CD4-positive, alpha-beta T cell (primary cell): ENCODE measurements at regions not wholly inside any gene's neighbourhood (a gene's known extent, or its start where the extent isn't known, plus 50 kb on each side); places are given as distances from the start of the nearest gene placed in this dataset.

Experiments used
- ATAC-seq: fragments of 200-7000 bp; cut with Tn5 transposase; one replicate; pipeline ENCODE4 v1.10.0; 2022; ENCODE audit warnings: mild to moderate bottlenecking; ENCODE audit not compliant: poor library complexity
- CTCF ChIA-PET: fragments of 350-600 bp; sonication (Branson Sonifier 250); formaldehyde crosslinking; loops from one replicate; lab custom pipeline; 2021; ENCODE audit warnings: antibody characterized with exemption, inconsistent platforms; lab: Charles Lee
- POLR2A ChIA-PET: fragments of 350-600 bp; sonication (Branson Sonifier 250); formaldehyde crosslinking; loops from one replicate; lab custom pipeline; 2021; ENCODE audit warnings: antibody characterized with exemption, inconsistent platforms; lab: Charles Lee
- DNase-seq, 14 experiments: peaks; one replicate each; pipeline ENCODE4 v3.0.0-alpha.2; 2013 to 2020; ENCODE audit warnings: mixed read lengths in 2 of 14
- H3K27ac ChIP-seq, 2 donors: one replicate each; pipeline versions ENCODE4 v1.5.1 to v1.7.0; 2013; ENCODE audit warnings: low read length in 2 of 2, low read depth in 1 of 2, mild to moderate bottlenecking in 1 of 2
- H3K27me3 ChIP-seq, 2 experiments: 1 replicate in 1 of 2; 2 replicates in 1 of 2; pipeline versions ENCODE4 v1.6.1 to v1.7.0; 2013; ENCODE audit warnings: low read length in 2 of 2, control low read depth in 1 of 2, mild to moderate bottlenecking in 1 of 2, moderate library complexity in 1 of 2; ENCODE audit not compliant: insufficient read depth in 2 of 2, control insufficient read depth in 1 of 2
- H3K36me3 ChIP-seq: one replicate; pipeline ENCODE4 v1.6.1; 2013; ENCODE audit warnings: low read length, control low read depth; ENCODE audit not compliant: insufficient read depth
- H3K4me1 ChIP-seq: one replicate; pipeline ENCODE4 v1.6.1; 2013; ENCODE audit warnings: low read length, control low read depth; ENCODE audit not compliant: insufficient read depth
- H3K4me3 ChIP-seq: one replicate; pipeline ENCODE4 v1.5.1; 2013; ENCODE audit warnings: mild to moderate bottlenecking, low read length, moderate library complexity
- H3K9me3 ChIP-seq, 2 experiments: 1 replicate in 1 of 2; 2 replicates in 1 of 2; pipeline versions ENCODE4 v1.6.1 to v1.7.0; 2013; ENCODE audit warnings: low read length in 2 of 2, mild to moderate bottlenecking in 2 of 2, control low read depth in 1 of 2, moderate library complexity in 1 of 2; ENCODE audit not compliant: control insufficient read depth in 1 of 2, insufficient read depth in 1 of 2
- H3K27ac Mint-ChIP-seq: one replicate; pipeline ENCODE4 v1.8.0; 2020; ENCODE audit warnings: mixed read lengths
- H3K27me3 Mint-ChIP-seq: one replicate; pipeline ENCODE4 v1.8.0; 2021; ENCODE audit warnings: mixed read lengths
- H3K36me3 Mint-ChIP-seq: one replicate; pipeline ENCODE4 v1.8.0; 2021; ENCODE audit warnings: low read depth, mixed read lengths
- H3K4me1 Mint-ChIP-seq: one replicate; pipeline ENCODE4 v1.8.0; 2021; ENCODE audit warnings: low read depth, mixed read lengths
- H3K4me3 Mint-ChIP-seq: one replicate; pipeline ENCODE4 v1.8.0; 2020; ENCODE audit warnings: mild to moderate bottlenecking, mixed read lengths
- H3K9me3 Mint-ChIP-seq: one replicate; pipeline ENCODE4 v1.8.0; 2020; ENCODE audit warnings: mixed read lengths
- CTCF ChIP-seq: fragments of 200-600 bp; IDR thresholded peaks from one replicate; pipeline ENCODE4 v1.8.0; 2022; ENCODE audit warnings: antibody characterized with exemption, mild to moderate bottlenecking
- intact Hi-C, 2 experiments: fragments of 100-400 bp; cut with DNase I in 1 of 2; cut with micrococcal nuclease in 1 of 2; formaldehyde crosslinking; loops; one replicate each; pipeline versions ENCODE4 v1.15.1 to v1.9.0; 2023 to 2025; cut with DNase I, micrococcal nuclease

GRCh38 chr19:31670931-31671330 lies 321.7 kb upstream of the TSHZ3 start:
- intact Hi-C loops = no loop called here
- Histone ChIP-seq H3K4me3 (no peak overlapping the region), H3K36me3 (no peaks in the 10 kb centered on the region), H3K27me3 (no peaks in the 10 kb centered on the region), H3K27ac (no peak overlapping the region), H3K9me3 (no peaks in the 10 kb centered on the region), H3K4me1 (no peaks in the 10 kb centered on the region)
- ATAC-seq (no peak), DNase-seq (no peak)
- H3K4me1 Mint-ChIP-seq = no peaks in the 10 kb centered on the region
- H3K36me3 Mint-ChIP-seq = no peaks in the 10 kb centered on the region
- no peak for TF ChIP-seq CTCF
- H3K27me3 Mint-ChIP-seq = peaks cover 8% of the 10 kb centered on the region
- H3K27ac Mint-ChIP-seq = no peak overlapping the region
- CTCF ChIA-PET = no interaction called here
- no peaks in the 10 kb centered on the region for H3K9me3 Mint-ChIP-seq
- POLR2A ChIA-PET = no interaction called here
- no peak overlapping the region for H3K4me3 Mint-ChIP-seq

GRCh38 chr19:31671411-31672035 lies 322.3 kb upstream of the TSHZ3 start:
- no peaks in the 10 kb centered on the region for H3K36me3 Mint-ChIP-seq
- ATAC-seq (no peak), DNase-seq (no peak)
- H3K4me1 Mint-ChIP-seq = no peaks in the 10 kb centered on the region
- no peak overlapping the region for H3K27ac ChIP-seq
- no peaks in the 10 kb centered on the region for H3K36me3 ChIP-seq
- H3K27me3 Mint-ChIP-seq = peaks cover 8% of the 10 kb centered on the region
- no peak for TF ChIP-seq CTCF
- H3K9me3 ChIP-seq = no peaks in the 10 kb centered on the region
- no peaks in the 10 kb centered on the region for H3K4me1 ChIP-seq
- intact Hi-C loops = no loop called here
- no peaks in the 10 kb centered on the region for H3K9me3 Mint-ChIP-seq
- H3K4me3 ChIP-seq = no peak overlapping the region
- no peak overlapping the region for H3K4me3 Mint-ChIP-seq
- H3K27ac Mint-ChIP-seq = no peak overlapping the region
- CTCF ChIA-PET = no interaction called here
- POLR2A ChIA-PET = no interaction called here
- no peaks in the 10 kb centered on the region for H3K27me3 ChIP-seq

GRCh38 chr19:31674503-31675192 lies 325.4 kb upstream of the TSHZ3 start:
- Mint-ChIP-seq H3K9me3 (no peaks in the 10 kb centered on the region), H3K4me1 (no peaks in the 10 kb centered on the region), H3K27me3 (peaks cover 8% of the 10 kb centered on the region), H3K27ac (no peak overlapping the region), H3K4me3 (no peak overlapping the region), H3K36me3 (no peaks in the 10 kb centered on the region)
- no peak for TF ChIP-seq CTCF
- ATAC-seq (no peak), DNase-seq (no peak)
- Histone ChIP-seq H3K27me3 (no peaks in the 10 kb centered on the region), H3K4me1 (no peaks in the 10 kb centered on the region), H3K36me3 (no peaks in the 10 kb centered on the region), H3K9me3 (no peaks in the 10 kb centered on the region), H3K4me3 (no peak overlapping the region), H3K27ac (no peak overlapping the region)
- ChIA-PET CTCF (no interaction called here), POLR2A (no interaction called here)
- intact Hi-C loops = no loop called here
